HCT116 (cell line): ENCODE measurements at regions not wholly inside any gene's neighbourhood (a gene's known extent, or its start where the extent isn't known, plus 50 kb on each side); places are given as distances from the start of the nearest gene placed in this dataset.

ENCODE experiments used
- CTCF ChIP-seq, 3 experiments: fragments of 200-600 bp in 1 of 3; sonication (generic) in 1 of 3; IDR thresholded peaks in 2 of 3; conservative IDR thresholded peaks in 1 of 3; 2 replicates each; pipeline ENCODE4 v1.5.1; 2012 to 2017; ENCODE audit warnings: low read depth in 2 of 3, low read length in 2 of 3, antibody characterized with exemption in 1 of 3, borderline replicate concordance in 1 of 3, control low read depth in 1 of 3, mild to moderate bottlenecking in 1 of 3, mixed read lengths in 1 of 3, mixed run types in 1 of 3, moderate library complexity in 1 of 3; ENCODE audit not compliant: insufficient read depth in 1 of 3
- EGR1 ChIP-seq: IDR thresholded peaks from 2 replicates; pipeline ENCODE4 v1.6.1; 2012; ENCODE audit warnings: low read depth
- EZH2 ChIP-seq: fragments of 200-600 bp; sonication (generic); IDR thresholded peaks from 2 replicates; pipeline ENCODE4 v1.6.1; 2017; ENCODE audit warnings: antibody characterized with exemption, mixed run types
- EZH2phosphoT487 ChIP-seq: fragments of 200-600 bp; IDR thresholded peaks from 2 replicates; pipeline ENCODE4 v1.6.1; 2018; ENCODE audit warnings: antibody characterized with exemption, borderline replicate concordance
- FOSL1 ChIP-seq: IDR thresholded peaks from 2 replicates; pipeline ENCODE4 v1.6.1; 2012; ENCODE audit warnings: low read depth
- POLR2A ChIP-seq: IDR thresholded peaks from 2 replicates; pipeline ENCODE4 v1.7.0; 2011; ENCODE audit warnings: borderline replicate concordance; ENCODE audit not compliant: insufficient read depth, insufficient read length; ENCODE audit errors: extremely low read depth
- REST ChIP-seq: IDR thresholded peaks from 2 replicates; pipeline ENCODE4 v1.6.1; 2012; ENCODE audit warnings: low read depth
- SP1 ChIP-seq: IDR thresholded peaks from 2 replicates; pipeline ENCODE4 v1.6.1; 2012; ENCODE audit warnings: low read depth
- TCF7L2 ChIP-seq: IDR thresholded peaks from 2 replicates; pipeline ENCODE4 v1.7.0; 2011; ENCODE audit warnings: borderline replicate concordance, inconsistent platforms; ENCODE audit not compliant: insufficient read depth, insufficient read length; ENCODE audit errors: extremely low read depth
- YY1 ChIP-seq: IDR thresholded peaks from 2 replicates; pipeline ENCODE4 v1.6.1; 2011; ENCODE audit warnings: low read length, low read depth, moderate library complexity, mild to moderate bottlenecking; ENCODE audit not compliant: insufficient replicate concordance; ENCODE audit errors: extremely low read depth
- ZBTB33 ChIP-seq: IDR thresholded peaks from 2 replicates; pipeline ENCODE4 v1.6.1; 2011; ENCODE audit warnings: mild to moderate bottlenecking, low read length, moderate library complexity; ENCODE audit not compliant: insufficient replicate concordance; ENCODE audit errors: extremely low read depth
- ZNF274 ChIP-seq: fragments of 200-500 bp; sonication (Bioruptor generic); IDR thresholded peaks from 2 replicates; pipeline ENCODE4 v1.6.1; 2014; ENCODE audit warnings: mild to moderate bottlenecking, low read depth, low read length, inconsistent platforms

GRCh38 chr11:23893126-23893525 lies 603.7 kb upstream of the LUZP2 start:
- TF ChIP-seq EZH2 (no peak), CTCF (IDR thresholded peaks at IDR 0.05 in 2 of 3, conservative IDR thresholded peaks at IDR 0.05 in 1 of 3; ENCODE audit: borderline replicate concordance in 1 of 3, insufficient read depth in 1 of 3, low read depth in 2 of 3, low read length in 2 of 3) (no peak), SP1 (no peak), POLR2A (no peak), EZH2phosphoT487 (no peak), YY1 (no peak), FOSL1 (no peak), REST (no peak), ZBTB33 (no peak), ZNF274 (no peak), EGR1 (no peak), TCF7L2 (no peak)
